Body of pancreas (tissue), 4 donors: ENCODE measurements at regions not wholly inside any gene's neighbourhood (a gene's known extent, or its start where the extent isn't known, plus 50 kb on each side); places are given as distances from the start of the nearest gene placed in this dataset.

Experiments
- ATAC-seq: fragments of 150-250 bp; one replicate; pipeline ENCODE4 v1.9.1; 2016
- DNase-seq, 4 donors: peaks; one replicate each; pipeline ENCODE4 v3.0.0-alpha.2; 2019
- H3K27ac ChIP-seq, 4 donors: fragments of 200-600 bp; sonication (generic); 1 replicate in 3 of 4; 2 replicates in 1 of 4; pipeline versions ENCODE4 v1.5.1 to v1.6.1; 2016 to 2019; ENCODE audit warnings: mild to moderate bottlenecking in 1 of 4, mixed read lengths in 1 of 4, moderate library complexity in 1 of 4
- H3K27me3 ChIP-seq, 2 donors: fragments of 200-600 bp; sonication (generic); one replicate each; pipeline ENCODE4 v1.6.0; 2016; ENCODE audit warnings: mild to moderate bottlenecking in 1 of 2
- H3K36me3 ChIP-seq, 2 donors: fragments of 200-600 bp; sonication (generic); replicated peaks in 1 of 2; 2 replicates each; pipeline ENCODE4 v1.5.1; 2016; ENCODE audit warnings: low read depth in 2 of 2; ENCODE audit not compliant: insufficient read depth in 1 of 2
- H3K4me1 ChIP-seq: fragments of 200-600 bp; sonication (generic); one replicate; pipeline ENCODE4 v1.6.0; 2016
- H3K4me3 ChIP-seq, 2 donors: fragments of 200-600 bp; sonication (generic); 1 replicate in 1 of 2; 2 replicates in 1 of 2; pipeline ENCODE4 v1.5.1; 2016 to 2019
- H3K9me3 ChIP-seq, 3 donors: fragments of 200-600 bp; sonication (generic); 1 replicate in 2 of 3; 2 replicates in 1 of 3; pipeline ENCODE4 v1.5.1; 2016
- POLR2A ChIP-seq, 3 donors: fragments of 450-650 bp; IDR thresholded peaks; one replicate each; pipeline ENCODE4 v1.6.1; 2016; ENCODE audit warnings: antibody characterized with exemption in 3 of 3, mild to moderate bottlenecking in 2 of 3
- WGBS, 2 donors: methylation state at CpG; one replicate each; pipeline ENCODE4 v1.1.5; 2017; 5-methylcytosine and 5-hydroxymethylcytosine counted together
- intact Hi-C: fragments of 100-400 bp; cut with DNase I; formaldehyde crosslinking; loops from one replicate; pipeline ENCODE4 v1.15.1; 2023
- TF ChIP-seq, protein P1 (sequence below), 7 experiments: fragments of 450-650 bp in 4 of 7; fragments of 200-600 bp in 3 of 7; sonication (generic) in 3 of 7; IDR thresholded peaks; one replicate each; pipeline ENCODE4 v1.5.1; 2016 to 2019; ENCODE audit warnings: antibody characterized with exemption in 7 of 7

DNA sequence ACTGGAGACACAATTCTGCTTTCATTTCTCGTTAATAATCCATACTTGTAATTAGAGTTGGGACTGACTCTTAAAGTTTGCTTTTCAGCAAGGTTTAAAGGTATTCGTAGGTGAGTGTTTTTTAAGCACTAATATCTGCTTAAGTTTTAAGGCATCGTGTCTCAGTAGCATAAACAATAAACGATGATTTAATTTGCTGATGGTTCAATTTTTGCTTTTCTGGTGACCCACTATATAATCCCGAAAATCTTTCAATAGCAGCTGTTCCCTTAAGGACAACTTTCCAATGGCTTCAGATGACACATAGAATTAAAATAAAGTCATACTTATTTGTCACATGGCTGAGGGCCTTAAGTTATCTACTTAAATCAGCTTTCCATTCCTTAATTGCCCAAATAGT is 859.5 kb upstream of the SOX11 start:
- H3K9me3 ChIP-seq, result no peaks in the 10 kb centered on the region
- intact Hi-C loops, result no loop called here
- H3K4me3 ChIP-seq, result no peak overlapping the region
- no peak overlapping the region for H3K27ac ChIP-seq
- DNase-seq, result no peak
- 65 to 69% methylated on average over 5 of the region's 5 CpGs for WGBS, 2 donors
- H3K27me3 ChIP-seq, result no peaks in the 10 kb centered on the region
- H3K4me1 ChIP-seq, result no peaks in the 10 kb centered on the region
- TF ChIP-seq POLR2A (IDR thresholded peaks at IDR 0.05), result no peak
- TF ChIP-seq, protein P1, sequence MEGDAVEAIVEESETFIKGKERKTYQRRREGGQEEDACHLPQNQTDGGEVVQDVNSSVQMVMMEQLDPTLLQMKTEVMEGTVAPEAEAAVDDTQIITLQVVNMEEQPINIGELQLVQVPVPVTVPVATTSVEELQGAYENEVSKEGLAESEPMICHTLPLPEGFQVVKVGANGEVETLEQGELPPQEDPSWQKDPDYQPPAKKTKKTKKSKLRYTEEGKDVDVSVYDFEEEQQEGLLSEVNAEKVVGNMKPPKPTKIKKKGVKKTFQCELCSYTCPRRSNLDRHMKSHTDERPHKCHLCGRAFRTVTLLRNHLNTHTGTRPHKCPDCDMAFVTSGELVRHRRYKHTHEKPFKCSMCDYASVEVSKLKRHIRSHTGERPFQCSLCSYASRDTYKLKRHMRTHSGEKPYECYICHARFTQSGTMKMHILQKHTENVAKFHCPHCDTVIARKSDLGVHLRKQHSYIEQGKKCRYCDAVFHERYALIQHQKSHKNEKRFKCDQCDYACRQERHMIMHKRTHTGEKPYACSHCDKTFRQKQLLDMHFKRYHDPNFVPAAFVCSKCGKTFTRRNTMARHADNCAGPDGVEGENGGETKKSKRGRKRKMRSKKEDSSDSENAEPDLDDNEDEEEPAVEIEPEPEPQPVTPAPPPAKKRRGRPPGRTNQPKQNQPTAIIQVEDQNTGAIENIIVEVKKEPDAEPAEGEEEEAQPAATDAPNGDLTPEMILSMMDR (IDR thresholded peaks at IDR 0.05), result no peak
- no peak for ATAC-seq
- no peaks in the 10 kb centered on the region for H3K36me3 ChIP-seq

DNA sequence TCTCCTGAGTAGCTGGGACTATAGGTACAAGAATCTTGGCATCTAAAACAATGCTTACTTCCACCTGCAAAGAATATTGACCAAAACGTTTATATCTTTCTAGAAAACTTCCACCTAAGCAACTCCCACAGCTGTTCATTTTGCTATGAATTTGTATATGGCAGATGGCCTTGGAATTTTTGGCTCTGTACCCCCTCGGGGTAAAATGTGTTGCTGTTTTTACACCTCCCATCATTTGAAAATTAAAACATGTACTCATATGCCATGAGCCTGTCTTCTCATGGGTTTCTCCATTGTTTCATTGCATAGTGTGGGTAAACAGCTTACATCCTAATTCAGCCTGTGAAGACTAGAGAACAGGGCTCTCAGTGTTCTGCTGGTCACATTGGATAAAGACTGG is 853.6 kb upstream of the SOX11 start:
- no peak for TF ChIP-seq POLR2A (IDR thresholded peaks at IDR 0.05)
- TF ChIP-seq, protein P1 (IDR thresholded peaks at IDR 0.05), result no peak
- H3K27me3 ChIP-seq, result no peaks in the 10 kb centered on the region
- no peak overlapping the region for H3K27ac ChIP-seq
- WGBS, 2 donors, result 24 to 38% methylated on average over 2 of the region's 2 CpGs
- H3K9me3 ChIP-seq, result no peaks in the 10 kb centered on the region
- ATAC-seq, result no peak
- intact Hi-C loops, result no loop called here
- H3K4me1 ChIP-seq, result no peaks in the 10 kb centered on the region
- H3K4me3 ChIP-seq, result no peak overlapping the region
- no peaks in the 10 kb centered on the region for H3K36me3 ChIP-seq
- no peak for DNase-seq

DNA sequence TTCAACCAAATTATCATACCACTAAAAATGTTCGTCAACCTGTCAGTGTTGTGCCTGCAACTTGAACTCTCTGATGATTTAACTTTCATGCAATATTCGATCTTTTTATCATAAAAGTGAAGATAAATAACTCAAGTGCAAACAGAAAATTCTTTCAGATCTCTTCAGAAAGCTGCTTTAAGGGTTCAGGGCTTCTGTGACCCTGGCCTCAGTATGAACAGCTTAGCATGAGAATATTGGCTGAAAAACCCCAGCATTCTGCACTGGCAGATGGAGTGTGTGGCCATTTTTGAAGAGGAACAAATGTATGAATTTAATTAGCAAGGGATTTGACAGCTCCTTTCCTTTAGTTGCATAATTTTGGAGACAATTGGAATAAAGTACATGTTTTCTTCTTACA is 851.4 kb upstream of the SOX11 start:
- H3K4me1 ChIP-seq, result no peaks in the 10 kb centered on the region
- H3K36me3 ChIP-seq, result no peaks in the 10 kb centered on the region
- no peak overlapping the region for H3K4me3 ChIP-seq
- no peak overlapping the region for H3K27ac ChIP-seq
- ATAC-seq (no peak), DNase-seq (no peak)
- intact Hi-C loops, result no loop called here
- 19 to 24% methylated on average over 2 of the region's 2 CpGs for WGBS, 2 donors
- TF ChIP-seq, protein P1 (IDR thresholded peaks at IDR 0.05), result no peak
- TF ChIP-seq POLR2A (IDR thresholded peaks at IDR 0.05), result no peak
- no peaks in the 10 kb centered on the region for H3K27me3 ChIP-seq
- no peaks in the 10 kb centered on the region for H3K9me3 ChIP-seq

DNA sequence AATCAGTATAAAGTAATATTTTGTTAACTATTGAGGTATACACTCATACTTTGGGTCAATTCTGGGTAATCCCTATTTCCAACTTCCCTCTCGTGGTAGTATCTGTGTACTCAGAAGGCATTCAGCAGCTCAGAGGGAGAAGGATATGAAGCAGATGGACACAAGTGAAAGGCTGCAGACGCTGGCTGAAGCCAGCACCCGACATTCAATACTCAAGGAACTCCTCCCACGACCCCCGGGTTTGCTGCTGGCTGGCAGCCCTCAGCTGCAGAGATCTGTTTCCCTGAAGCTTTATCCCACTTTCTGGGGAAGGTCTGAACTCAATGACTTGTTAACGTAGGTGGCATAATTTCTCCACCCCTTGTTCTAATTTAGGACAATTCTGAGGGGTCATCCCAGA is 847.3 kb upstream of the SOX11 start:
- WGBS, 2 donors, result 35 to 41% methylated on average over 6 of the region's 6 CpGs
- H3K4me3 ChIP-seq, result no peak overlapping the region
- no peak for ATAC-seq

DNA sequence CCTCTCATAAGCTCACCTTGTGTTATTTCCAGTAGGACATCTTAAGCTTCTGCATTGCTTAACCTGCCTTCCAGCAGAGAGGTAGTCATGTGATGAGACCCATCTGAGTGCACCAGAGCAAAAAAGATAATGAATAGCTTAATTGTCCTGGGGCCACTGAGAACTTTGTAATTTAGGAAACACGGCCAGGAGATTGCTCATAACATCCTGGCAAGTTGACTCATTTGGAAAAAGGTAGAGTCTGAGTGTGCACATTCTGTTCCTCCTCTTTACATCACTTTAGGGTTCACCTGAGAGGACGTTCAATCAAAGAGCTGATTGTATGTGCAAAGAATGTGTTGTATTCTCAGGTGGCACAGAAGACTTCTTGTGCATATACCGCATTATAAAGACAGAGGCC is 830.2 kb upstream of the SOX11 start:
- Histone ChIP-seq H3K9me3 (no peaks in the 10 kb centered on the region), H3K27me3 (peaks cover 0 to 4% of the 10 kb centered on the region in 2 donors), H3K4me1 (no peaks in the 10 kb centered on the region), H3K36me3 (no peaks in the 10 kb centered on the region), H3K27ac (no peak overlapping the region), H3K4me3 (no peak overlapping the region)
- ATAC-seq (no peak), DNase-seq (no peak)
- TF ChIP-seq POLR2A (IDR thresholded peaks at IDR 0.05), result no peak
- TF ChIP-seq, protein P1 (IDR thresholded peaks at IDR 0.05), result no peak
- WGBS, 2 donors, result 53 to 62% methylated on average over 3 of the region's 3 CpGs
- intact Hi-C loops, result no loop called here

More for the DNA sequence above, 847.3 kb upstream of the SOX11 start:
- Histone ChIP-seq H3K27me3 (no peaks in the 10 kb centered on the region), H3K36me3 (no peaks in the 10 kb centered on the region), H3K4me1 (no peaks in the 10 kb centered on the region), H3K9me3 (no peaks in the 10 kb centered on the region), H3K27ac (no peak overlapping the region)
- intact Hi-C loops, result no loop called here
- no peak for TF ChIP-seq POLR2A (IDR thresholded peaks at IDR 0.05)
- TF ChIP-seq, protein P1 (IDR thresholded peaks at IDR 0.05), result no peak
- DNase-seq, result no peak
